ENCODE measurements at regions not wholly inside any gene's neighbourhood (a gene's known extent, or its start where the extent isn't known, plus 50 kb on each side); places are given as distances from the start of the nearest gene placed in this dataset.

DNA sequence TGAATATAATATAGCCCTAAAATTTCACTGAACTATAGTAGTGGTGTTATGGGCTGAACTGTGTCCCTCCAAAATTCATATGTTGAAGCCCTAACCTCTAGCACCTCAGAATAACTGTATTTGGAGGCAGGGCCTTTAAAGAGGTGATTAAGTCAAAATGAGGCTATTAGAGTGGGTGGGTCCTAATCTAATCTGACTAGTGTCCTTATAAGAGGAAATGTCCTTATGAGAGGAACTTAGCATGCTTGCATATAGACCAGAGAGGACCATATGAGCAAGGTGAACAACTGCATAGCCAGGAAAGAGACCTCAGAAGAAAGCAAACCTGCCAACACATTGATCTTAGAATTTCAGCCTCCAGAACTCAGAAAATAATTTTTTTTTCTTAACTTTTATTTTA lies 238.4 kb downstream of the ZEB2 start:
- no peak for DNase-seq (ENCODE audit: low read depth in 2 of 2)

DNA sequence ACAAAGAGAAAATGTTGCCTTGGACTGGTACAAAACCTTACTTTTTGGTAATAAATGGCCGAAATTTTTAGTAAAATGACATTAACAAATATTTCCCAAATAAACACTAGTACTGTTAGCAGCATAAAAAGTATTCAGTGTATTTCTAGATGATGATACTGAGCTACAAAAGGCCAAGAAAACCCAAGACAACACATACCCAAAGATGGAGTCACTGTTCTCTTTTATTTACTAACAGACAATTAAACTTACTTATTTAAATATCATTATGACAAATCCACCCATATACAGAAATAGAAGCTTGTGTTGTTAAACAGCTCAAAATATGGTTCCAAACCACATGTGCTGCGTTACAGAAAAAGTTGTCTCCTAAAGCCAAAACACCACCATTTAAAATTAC lies 239.9 kb downstream of the ZEB2 start:
- DNase-seq (ENCODE audit: low read depth in 2 of 2), result no peak

DNA sequence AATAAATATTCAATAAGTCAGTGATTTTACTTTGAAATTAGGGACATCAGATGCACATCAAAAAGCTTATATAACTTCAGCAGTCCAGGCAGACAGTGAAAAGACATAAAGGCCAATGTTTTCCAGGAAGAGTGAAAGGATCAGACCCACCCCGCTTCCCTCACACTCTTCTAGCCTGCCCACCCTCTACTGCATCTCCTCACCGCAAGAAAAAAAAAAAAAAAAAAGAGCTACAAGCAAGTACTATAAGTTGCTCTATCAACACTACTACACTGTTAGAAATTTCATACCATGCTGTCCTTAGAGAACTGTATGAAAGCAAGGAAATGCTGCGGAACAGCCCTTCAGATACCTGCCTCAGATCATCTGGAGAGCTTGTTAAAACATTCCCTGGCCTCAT lies 240.8 kb downstream of the ZEB2 start:
- no peak for DNase-seq (ENCODE audit: low read depth in 2 of 2)

DNA sequence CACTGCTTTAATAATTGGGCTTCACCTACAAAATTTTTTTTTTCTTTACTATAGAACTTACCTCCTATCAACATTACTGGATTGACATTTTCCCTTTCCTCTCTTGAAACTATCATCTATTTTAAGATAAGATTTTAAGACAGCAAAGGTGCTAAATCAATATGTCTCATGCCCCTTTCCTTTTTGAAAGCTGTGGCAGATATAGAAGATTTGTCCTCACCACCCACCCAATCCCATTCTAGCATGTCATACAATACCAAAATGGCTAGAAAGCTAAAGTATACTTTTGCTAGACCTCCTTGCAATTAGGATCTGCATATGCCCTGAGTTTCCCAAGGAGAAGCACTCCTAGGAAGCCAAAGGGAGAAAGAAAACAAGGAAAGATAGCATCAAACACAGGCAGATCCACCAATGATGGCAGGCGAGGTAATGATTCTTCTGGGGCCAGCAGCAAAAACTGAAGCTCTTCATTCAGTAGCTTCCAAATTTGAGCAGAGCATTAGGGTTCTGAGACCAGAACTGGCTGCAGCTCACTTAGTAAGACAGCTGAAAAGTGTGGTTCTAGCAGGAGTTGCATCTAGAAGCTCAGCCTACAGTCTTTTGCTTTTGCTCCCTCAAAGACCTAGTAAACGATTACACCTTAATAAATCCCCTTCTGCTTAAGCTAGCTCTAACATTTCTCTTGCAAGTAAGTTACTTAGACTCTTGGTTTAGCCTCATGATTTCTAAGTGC lies 242.1 kb downstream of the ZEB2 start:
- no peak for DNase-seq (ENCODE audit: low read depth in 2 of 2)

DNA sequence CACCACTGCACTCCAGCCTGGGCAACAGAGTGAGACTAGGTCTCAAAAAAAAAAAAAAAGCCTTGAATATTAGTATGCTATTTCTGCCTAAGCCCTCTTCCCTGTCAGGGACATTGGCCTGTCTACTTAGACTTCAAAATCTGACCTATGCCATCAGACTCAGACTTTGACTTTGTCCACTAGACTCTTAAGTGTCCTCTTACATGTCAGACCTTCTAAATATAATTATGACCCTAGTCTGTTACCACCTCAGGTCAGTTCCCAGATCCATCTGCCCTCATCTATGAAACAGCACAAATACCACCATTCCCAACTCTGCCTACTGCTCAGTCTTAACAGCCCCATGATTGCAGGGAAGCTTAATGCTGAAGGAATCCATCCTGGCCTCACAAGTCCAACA lies 244.6 kb downstream of the ZEB2 start:
- no peak for DNase-seq (ENCODE audit: low read depth in 2 of 2)

DNA sequence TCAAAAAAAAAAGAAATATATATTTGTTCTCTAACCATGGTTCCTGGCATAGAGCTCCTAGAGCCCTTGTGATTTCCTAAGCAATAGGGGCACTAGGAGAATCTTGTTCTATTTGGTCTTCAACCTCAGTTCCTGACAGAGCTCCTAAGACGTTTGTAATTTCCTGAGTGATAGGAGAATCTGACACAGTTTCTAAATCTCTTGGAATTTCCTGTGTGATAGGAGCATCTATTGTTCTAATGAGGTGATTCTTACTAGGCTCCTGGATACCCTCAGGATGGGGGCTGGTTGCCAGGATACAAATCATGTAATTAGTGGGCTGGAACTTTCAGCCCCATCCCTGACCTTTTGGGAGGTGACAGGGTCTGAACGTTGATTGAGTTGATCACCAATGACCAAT lies 245.8 kb downstream of the ZEB2 start:
- DNase-seq (ENCODE audit: low read depth in 2 of 2), result peak in 1 of 2 donors; percentile 72

DNA sequence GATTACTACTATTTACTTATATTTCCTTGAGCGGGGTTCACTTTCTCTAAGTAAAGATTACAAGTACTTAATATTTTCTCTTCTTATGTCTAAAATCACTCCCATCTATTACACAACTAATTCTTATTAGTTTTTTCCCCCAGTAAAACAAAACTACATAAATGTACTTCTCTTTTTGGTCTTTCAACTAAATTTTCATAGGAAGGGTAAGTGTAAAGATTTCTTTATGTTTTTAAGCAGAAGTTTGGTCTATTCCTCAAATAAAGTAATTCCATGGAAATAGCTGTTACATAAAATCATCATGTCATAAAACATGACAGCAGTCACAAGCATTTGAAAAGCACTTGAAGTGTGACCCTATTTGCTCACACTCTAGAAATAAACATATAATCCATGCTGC lies 249.0 kb downstream of the ZEB2 start:
- DNase-seq (ENCODE audit: low read depth in 2 of 2), result no peak

DNA sequence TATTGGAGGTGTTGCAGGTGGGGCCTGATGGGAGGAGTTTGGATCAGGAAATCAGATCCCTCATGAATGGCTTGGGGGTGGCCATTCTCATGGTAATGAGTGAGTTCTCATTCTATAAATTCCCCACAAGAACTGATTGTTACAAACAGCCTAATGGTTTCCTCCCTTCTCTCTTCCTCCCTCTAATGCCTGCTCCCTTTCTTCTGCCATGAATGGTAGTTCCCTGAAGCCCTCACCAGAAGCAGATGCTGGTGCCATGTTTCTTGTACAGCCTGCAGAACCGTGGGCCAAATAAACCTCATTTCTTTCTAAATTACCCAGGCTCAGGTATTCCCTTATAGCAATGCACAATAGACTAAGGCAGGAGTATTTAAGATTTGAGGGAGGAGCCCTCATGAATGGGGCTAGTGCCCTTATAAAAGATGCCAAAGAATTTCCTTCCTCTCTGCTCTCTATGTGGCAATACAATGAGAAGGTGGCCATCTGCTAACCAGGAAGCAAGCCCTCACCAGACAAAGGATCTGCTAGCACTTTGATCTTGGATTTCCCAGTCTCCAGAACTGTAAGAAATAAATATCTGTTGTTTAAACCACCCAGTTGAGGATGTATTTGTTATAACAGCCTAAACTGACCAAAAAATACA lies 251.8 kb downstream of the ZEB2 start:
- peak in 1 of 2 donors; percentile 3 for DNase-seq (ENCODE audit: low read depth in 2 of 2)

DNA sequence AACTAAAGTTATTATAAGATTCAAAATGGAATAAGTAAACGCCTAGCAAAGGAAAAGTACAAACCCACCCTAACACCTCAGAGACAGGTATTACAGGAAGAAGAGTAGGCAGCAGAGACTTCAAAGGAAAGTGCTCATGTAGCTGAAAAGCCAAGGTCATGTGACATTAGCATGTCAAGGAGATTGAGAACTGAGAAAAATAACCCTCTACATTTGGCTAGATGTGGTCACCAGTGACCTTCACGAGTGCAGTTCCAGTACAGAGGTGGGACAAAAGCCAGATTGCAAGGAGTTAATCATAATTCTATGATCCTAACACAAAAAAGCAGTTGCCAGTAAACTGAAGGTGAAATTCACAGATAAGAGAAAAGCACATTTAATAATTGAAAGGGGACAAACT lies 252.7 kb downstream of the ZEB2 start:
- DNase-seq (ENCODE audit: low read depth in 2 of 2), result no peak

DNA sequence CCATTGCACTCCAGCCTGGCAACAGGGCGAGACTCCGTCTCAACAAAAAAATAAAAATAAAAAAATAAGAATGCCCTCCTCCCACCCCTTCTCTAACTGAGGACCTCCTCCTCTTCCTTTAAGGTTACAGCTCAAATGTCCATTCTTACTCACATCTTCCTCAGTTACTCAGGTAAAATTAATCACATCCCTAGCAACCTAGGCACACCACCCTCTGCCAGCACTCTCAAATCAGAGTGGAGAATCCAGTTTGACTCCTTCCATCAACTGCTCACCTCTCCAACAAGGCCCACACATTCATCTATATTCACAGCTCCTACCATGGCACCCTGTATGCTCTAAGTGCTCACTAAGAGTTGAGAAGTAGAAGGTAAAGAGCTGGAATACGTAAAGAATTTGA lies 254.3 kb downstream of the ZEB2 start:
- DNase-seq (ENCODE audit: low read depth in 2 of 2), result no peak

DNA sequence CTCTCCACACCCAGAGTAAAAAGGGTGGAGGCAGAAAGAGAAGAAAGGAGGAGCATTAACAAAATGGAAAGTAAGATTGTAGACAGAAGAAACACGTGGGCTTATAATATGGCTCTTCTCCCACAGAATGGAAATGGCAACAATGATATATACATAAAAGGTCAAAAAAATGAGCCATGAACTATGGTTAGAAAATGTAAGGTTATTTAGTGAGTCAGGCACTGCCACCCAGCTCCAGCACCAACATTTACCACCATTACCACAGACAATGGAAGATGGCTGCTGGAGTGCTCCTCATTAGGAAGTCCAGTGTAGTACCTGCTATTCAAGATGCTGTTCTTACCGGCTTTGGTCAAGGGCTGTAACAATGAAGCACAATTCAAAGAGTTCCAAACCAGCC lies 258.0 kb downstream of the ZEB2 start:
- no peak for DNase-seq (ENCODE audit: low read depth in 2 of 2)

DNA sequence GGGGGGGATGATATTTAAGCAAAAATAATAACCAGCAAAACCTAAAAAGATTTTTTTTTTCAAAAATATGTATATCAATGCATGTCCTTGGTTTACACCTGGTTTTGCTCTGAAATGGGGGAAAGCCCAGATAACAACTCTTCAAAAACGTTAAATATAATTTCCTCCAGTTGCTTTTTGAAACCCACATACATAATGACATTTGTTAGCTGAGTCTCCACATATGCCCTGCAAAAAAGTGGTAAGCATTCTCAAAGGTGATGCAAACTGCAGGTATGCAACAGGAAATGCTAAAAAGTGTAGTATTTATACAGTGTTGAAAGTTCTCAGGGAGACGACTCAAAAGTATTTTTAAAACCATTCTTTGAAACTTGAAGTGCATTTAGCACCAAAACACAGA lies 258.6 kb downstream of the ZEB2 start:
- DNase-seq (ENCODE audit: low read depth in 2 of 2), result no peak

DNA sequence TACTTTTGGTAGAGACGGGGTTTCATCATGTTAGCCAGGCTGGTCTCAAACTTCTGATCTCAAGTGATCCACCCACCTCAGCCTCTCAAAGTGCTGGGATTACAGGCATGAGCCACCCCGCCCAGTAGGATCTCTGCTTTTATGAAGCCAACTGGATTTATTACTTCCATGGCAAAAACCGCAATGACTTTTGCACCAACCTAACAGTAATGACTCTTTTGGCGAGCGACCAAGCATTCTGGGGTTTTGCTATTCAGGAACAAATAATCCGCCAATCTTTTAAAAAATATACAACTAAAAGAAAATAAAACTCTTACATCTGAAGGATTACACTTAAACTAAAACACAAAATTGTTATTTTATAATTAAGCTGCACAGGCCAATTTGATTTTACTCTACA lies 260.6 kb downstream of the ZEB2 start:
- no peak for DNase-seq (ENCODE audit: low read depth in 2 of 2)

DNA sequence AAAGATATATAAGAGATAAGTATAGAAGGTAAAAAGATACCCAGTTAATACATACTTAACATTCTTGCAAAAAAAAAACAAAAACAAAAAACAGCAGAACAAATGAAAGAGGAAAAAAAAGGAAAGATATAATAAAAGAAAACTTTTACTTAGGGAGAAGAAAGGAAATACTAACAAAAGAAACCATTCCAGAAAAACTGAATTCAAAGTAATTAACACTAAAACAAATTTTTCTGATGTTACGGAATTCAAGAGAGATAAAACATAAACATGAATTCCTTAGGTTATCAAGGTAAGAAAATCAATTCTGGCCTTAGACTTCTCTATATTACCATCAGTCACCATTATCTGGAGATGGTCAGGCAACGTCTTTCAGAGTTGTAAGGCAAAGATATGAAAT lies 261.8 kb downstream of the ZEB2 start:
- DNase-seq (ENCODE audit: low read depth in 2 of 2), result no peak

DNA sequence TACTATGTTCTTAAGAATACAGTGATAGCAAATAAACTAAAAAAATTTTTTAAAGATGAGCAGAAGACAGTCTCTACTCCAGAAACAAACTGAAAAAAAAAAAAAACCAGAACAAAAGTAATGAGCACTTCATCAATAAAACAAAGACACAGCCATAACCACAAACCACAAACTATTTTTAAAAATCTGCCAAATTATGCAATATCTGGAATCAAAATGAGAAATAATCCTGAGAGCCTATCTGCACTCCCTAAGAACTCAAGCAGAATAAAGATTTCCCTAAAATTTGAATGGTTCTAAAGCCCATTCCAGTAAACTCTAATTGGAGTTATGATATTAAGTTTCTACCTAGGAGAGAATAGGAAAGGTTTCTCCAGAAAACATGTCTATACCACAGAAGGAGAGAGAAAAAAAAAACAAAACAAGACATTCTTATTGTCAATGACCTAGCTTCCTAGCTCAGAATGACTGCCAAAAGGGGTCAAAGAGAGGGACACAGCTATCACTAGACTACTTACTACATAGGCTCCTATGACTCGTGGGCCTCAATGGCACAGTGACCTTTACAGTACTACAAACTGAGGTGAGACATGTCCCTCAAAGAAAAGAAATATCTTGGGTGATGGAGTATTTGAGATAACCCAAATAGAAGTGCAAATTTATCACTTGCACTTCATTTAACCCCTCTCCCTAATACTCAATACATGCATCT lies 262.8 kb downstream of the ZEB2 start:
- DNase-seq (ENCODE audit: low read depth in 2 of 2), result no peak

DNA sequence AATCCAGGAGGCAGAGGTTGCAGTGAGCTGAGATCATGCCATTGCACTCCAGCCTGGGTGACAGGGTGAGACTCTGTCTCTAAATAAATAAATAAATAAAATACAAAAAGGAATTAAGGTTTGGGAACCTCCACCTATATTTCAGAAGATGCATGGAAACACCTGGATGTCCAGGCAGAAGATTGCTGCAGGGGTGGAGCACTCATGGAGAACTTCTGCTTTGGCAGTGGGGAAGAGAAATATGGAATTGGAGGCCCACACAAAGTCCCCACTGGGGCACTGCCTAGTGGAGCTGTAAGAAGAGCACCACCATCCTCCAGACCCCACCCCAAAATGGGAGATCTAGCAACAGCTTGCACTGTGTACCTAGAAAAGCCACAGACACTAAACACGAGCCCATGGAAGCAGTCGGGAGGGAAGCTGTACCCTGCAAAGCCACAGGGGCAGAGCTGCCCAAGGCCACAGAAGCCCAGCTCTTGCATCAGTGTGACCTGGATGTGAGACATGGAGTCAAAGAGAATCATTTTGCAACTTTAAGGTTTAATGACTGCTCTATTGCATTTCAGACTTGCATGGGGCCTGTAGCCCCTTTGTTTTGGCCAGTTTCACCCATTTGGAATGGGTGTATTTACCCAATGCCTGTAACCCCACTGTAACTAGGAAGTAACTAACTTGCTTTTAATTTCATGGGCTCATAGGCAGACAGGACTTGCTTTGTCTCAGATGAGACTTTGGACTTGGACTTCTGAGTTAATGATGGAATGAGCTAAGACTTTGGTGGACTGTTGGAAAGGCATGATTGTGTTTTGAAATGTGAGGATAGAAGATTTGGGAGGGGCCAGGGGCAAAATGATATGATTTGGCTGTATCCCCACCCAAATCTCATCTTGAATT lies 265.3 kb downstream of the ZEB2 start:
- DNase-seq (ENCODE audit: low read depth in 2 of 2), result no peak

DNA sequence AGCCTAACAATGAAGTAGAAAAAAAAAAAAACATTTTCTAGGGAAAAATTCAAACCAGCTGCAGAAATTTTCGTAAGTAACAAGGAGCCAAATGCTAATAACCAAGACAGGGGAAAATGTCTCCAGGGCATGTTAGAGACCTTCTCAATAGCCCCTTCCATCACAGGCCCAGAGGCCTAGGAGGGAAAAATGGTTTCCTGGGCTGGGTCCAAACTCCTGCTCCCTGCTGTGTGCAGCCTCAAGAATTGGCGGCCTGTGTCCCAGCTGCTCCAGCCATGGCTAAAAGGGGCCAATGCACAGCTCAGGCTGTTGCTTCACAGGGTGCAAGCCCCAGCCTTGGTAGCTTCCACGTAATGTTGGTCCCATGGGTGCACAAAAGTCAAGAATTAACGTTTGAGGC lies 266.2 kb downstream of the ZEB2 start:
- DNase-seq (ENCODE audit: low read depth in 2 of 2), result no peak

DNA sequence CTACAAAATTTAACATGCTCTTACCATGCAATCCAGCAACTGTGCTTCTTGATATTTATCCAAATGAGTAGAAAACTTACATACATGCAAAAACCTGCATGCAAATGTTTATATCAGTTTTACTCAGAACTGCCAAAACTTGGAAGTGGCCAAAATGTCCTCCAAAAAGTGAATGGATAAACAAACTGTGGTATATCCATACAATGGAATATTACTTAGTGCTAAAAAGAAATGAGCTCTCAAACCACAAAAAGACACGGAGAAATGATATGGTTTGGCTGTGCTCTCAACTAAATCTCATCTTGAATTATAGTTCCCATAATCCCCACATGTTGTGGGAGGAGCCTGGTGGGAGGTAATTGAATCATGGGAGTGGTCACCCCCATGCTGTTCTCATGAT lies 267.2 kb downstream of the ZEB2 start:
- no peak for DNase-seq (ENCODE audit: low read depth in 2 of 2)

DNA sequence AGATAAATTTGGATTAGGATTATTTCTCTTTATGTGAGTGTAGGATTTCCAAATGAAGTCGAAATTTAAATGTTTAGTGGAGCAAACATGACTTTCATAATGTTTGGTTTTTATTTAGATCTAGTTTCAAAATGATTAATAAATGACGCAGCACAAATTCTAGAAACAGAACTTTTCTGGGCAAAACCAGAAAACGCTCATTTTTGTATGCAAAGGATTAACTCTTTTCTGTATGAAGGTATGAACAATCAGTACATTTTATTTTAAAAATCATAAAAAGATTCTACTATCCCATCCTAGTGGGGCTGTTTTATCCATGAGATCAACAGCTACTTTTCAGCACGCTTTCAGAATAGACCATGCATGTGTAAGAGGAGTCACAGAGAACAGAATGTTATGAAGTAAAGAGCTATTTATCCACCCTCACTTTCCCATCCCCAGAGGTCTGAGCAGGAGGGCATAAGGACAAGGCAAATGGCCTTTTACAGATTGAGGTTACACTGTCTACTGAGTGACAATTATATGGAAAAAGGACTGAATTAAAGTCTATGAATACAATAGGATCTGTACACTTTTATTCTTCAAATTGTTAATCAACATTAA lies 270.8 kb downstream of the ZEB2 start:
- no peak for DNase-seq (ENCODE audit: low read depth in 2 of 2)

DNA sequence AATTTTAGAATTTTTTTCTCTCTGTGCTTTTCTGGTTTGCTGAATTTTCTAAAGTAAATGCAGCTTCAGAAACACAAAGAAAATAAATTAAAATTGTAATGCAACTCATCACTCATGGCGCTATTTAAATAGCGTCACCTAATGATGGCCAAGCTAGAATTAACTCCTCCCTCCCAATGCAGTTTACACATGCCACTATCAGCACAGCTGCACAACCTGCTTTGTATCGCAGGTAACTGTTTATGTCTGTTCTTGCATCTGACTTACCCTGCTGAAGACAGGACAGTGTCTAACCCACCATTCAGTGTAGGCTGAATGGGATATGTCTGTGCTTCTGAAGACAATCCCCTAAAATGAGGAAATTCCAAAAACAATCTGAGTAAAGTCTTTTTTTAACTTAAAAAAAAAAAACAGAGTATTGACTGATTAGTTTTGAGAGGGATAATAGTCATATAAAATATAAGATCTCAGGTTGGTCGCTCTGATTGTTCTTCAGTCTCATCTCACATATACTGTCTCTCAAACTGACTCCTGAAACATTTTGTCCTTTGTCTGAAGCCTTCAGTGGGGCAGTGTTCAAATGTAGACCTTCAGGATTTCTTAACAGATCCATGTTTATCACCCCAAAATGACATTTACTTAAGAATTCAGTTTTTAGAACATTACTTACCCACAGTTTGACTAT lies 271.4 kb downstream of the ZEB2 start:
- no peak for DNase-seq (ENCODE audit: low read depth in 2 of 2)

DNA sequence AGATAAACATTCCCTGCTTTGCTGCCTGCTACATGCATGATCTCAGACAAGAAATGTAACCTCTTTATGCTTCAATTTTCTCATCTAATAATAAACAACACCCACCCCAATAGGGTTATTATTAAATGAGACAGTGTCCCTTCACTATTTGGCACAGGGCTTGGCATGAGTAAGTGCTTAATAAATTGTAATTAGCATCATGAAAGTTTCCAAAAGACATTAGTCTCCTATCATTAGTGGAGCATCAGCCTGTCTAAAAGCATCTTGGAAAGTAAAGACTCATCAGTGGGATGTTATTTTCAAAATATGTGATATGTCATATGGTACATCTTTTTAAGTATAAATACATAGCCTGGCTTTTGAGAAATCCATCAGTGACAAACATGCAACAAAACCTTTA lies 275.0 kb downstream of the ZEB2 start:
- DNase-seq (ENCODE audit: low read depth in 2 of 2), result no peak
